GM19467 (cell line): ENCODE measurements at regions not wholly inside any gene's neighbourhood (a gene's known extent, or its start where the extent isn't known, plus 50 kb on each side); places are given as distances from the start of the nearest gene placed in this dataset.

Source experiments
- ATAC-seq: cut with Tn5 transposase; IDR thresholded peaks from one replicate; pipeline ENCODE4 v1.9.1; 2021; ENCODE audit warnings: mild to moderate bottlenecking, moderate library complexity; ENCODE audit not compliant: unreplicated experiment

DNA sequence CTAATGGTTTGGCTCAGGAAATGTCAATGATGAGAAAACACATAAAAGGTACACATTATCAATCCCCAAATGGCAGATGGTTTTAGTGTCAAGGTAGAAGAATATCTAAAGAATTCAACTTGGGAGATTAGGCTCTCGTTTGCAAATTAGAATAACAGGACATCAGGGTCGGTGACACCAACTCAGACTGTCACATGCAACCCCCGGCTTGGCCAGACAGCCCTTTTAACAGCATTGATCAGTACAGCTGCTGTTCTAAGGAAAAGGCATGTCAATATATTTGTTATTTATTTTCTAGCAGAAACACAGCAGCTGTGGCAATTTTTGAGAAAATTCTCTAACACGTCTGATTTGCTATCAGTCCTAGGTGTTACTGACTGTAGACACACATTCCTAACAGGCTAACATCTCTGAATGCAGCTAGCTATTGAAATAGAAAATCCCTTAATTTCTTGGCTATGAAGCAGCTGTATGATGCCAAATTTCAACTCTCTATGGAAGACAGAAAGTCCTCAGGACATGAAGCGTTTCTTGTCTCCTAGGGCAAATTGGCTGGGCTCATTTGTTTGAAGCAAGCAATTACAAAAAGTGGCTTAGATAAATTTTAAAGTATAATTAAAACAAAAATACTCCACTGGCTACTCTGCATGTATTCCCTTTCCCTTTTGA lies 269.0 kb upstream of the CXXC4 start:
- no peak for ATAC-seq

DNA sequence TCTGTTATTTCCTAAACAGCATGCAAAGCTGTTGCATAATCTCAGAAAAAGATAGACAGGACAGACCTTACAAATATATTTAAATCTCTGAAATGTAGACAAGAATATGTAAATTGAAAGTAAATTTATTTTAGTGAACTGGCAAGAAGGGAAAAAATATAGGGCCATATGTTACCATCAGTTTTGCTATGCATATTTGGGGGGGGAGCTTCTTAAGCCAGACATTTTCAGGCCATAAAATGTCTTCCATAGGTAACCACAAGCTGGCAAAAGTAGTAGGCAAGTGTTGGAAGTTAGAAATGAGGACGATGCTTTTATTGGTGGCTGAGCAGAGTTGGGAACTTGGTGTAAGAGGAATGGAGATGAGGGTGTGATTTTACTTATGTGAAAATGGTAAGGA lies 272.0 kb upstream of the CXXC4 start:
- no peak for ATAC-seq

DNA sequence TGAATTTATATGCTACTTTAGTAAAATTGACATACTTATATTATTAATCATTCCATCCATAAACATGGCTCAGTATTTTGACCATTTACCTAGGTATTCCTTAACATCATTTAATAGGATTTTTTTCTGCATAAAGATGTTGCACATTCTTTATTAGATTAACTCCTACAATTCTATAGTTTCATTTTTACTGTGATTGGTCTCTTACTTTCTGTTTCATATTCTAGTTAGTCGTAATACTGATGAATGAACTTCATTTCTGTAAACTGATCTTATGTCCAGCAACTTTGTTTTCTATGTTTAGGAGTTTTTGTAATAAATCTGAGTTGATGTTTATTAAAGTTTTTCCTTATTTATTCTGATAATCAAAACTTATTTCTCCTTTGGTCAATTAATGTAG lies 278.2 kb upstream of the CXXC4 start:
- ATAC-seq, result peak; percentile 82

DNA sequence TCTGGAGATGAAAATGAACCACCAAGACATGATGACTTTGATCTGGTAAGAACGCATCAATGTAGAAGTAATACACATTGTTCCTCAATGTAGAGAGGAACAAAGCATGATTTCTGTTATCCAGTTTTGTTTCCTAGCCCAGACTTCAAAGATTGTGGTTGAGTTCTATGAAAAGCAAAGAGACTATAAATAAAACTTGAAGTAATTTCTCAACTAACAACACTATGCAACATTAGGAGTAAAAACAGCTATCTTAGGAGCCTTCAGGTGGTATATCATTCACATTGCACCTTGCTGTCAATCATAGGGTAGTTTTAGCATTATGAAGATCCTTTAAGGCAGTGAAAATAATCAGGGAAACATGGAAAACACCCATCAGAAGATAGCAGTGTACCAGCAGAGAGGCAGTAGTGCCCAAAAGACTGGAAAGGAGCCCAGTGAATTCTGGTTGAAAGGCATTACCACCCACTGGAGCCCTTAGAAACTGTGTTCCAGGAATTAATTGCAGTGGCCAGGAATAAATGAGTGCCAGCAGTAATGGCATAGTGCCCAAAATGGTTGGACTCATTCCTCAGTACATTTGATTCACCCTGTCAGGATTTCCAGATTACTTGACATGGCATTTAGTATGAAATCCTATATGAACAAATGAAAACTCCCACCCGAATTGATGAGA lies 300.7 kb upstream of the CXXC4 start:
- no peak for ATAC-seq

DNA sequence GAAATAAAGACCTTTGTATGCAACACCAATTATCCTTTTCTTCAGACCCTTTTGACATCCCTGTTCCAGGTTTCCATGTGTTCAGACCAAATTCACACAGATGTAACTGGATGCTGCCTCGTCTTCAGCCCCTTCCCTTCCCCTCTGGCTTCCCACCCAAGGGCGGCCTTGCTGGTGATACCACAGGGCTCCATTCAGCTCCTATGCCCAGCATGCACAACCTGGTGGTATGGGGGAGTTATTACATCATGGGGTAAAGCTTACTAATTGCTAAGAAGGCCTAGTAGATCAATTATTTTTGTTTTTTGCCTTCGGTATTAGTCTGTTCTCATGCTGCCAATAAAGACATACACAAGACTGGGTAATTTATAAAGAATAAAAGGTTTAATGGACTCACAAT lies 317.0 kb upstream of the CXXC4 start:
- ATAC-seq, result no peak

DNA sequence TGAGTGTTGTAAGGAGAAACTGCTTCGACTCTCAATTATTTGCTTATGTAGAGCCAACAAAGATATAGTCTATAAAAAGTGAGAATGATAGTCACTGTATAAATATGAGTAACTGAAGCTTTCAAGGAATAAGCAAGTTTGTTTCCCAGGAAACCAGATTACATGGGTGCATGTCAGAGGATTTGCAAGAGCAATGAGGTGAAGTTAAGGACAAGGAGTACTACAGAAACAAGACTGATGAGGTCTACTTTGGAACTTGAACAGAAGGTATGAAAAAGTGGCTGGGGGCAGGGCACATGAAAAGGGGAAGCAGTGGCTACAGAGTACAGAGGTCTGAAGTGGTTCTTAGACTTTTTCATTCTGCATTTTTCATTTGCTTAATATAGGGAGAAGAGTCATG lies 321.0 kb upstream of the CXXC4 start:
- peak; percentile 58 for ATAC-seq

DNA sequence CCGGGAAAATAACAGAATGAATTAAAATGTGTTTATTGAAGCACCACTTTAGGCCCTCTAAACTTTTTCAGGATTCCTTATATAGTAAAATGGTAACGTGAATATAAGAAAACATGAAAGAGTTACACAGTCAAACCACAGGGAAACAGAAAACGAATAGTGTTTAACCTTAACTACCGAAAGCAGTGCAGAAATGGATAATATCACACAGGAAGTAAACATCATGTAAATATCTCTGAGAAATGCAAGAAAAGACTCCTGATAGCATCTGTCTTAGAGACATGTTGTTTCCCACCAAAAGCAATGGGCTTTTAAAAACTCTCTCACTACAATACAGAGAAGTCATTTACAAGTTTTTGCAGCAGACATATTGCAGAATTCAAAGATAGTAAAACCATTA lies 323.9 kb upstream of the CXXC4 start:
- ATAC-seq, result peak; percentile 74

DNA sequence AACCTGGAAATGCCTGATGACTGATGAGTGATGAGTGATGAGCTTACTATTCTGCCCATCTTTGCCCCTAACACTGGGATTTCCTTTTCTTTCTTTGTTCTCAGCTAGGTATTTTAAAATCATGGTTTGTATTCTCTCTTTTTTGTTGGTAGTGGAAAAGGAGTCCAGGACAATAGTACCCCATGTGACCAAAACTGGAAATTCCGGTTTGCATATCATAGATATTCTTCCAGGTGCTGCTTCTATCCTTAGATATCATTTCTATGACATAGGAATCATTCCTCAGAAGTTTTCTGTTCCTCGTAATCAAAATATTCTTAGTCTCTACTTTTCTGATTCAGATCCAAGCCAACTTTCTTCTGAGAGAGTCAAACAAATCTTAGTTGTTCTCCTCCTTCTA lies 320.5 kb upstream of the TET2 start:
- ATAC-seq, result no peak

DNA sequence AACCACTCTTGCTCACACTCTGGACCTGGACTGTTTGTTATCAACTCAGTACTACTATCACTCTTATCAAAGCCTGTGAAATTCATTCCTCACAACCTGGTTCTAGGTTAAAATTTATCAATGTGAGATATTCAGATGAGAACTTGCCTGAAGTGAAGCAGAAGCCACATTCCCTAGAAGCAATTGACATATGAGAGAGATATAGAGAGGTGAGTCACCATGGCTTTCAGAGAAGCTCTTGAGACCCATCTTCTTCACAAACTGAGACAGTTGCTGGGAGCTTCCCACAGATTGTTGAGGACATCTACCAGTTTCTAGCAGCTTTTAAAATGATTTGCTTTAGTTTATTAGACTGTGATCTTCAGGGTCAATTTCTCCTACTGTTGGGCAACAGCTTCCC lies 316.9 kb upstream of the TET2 start:
- no peak for ATAC-seq

DNA sequence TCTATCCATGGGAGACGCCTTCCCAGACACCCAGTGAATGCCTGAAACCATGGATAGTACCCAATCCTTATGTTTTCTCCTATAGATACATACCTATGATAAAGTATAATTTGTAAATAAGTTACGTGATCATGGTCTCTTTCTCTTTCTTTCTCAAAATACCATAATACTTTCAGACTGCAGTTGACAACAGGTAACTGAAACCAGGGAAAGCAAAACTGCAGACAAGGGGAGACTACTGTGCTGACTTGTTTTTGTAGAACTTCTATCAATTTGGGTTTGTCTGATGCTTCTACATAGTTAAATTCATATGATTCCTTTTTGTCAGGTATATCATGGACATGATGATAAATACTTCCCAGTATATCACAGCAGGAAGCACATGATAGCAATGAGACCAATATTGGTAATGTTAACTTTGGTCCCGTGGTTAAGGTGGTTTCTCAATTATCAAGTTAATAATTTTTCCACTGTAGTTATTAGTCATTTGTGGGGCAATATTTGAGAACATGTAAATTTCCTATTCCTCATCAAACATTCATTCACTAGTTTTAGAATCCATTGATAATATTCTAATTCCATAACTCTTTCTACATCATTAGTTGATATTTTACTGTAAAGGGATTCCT lies 298.0 kb upstream of the TET2 start:
- peak; percentile 72 for ATAC-seq

DNA sequence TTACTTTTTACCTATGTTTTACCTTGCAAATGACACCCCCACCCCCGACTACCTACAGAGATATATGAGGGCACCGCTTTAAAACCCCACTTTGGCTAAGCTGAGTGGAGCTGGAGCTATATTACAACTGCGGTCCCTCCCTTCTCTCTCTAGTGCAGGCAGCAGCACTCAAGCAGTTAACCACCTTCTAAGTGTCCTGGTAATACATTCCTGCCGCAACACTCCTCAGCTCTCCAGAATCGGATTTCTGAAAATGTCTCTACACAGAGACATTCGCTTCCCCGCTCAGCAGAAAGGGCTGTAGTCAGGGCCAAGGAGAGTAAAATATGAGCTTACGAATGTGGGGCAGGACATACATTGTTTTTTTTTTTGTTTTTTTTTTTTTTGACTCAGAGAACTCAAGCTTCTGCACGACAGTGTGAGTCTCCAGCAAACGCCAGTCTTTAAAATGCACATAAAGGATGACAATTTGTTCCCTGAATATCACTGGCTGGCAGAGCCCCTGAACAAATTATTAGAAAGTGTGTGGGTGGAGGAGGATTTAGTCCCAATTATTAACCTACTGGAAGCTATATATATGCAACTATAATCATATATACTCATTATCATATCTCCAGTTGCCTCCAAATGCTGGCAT lies 287.0 kb upstream of the TET2 start:
- ATAC-seq, result no peak

DNA sequence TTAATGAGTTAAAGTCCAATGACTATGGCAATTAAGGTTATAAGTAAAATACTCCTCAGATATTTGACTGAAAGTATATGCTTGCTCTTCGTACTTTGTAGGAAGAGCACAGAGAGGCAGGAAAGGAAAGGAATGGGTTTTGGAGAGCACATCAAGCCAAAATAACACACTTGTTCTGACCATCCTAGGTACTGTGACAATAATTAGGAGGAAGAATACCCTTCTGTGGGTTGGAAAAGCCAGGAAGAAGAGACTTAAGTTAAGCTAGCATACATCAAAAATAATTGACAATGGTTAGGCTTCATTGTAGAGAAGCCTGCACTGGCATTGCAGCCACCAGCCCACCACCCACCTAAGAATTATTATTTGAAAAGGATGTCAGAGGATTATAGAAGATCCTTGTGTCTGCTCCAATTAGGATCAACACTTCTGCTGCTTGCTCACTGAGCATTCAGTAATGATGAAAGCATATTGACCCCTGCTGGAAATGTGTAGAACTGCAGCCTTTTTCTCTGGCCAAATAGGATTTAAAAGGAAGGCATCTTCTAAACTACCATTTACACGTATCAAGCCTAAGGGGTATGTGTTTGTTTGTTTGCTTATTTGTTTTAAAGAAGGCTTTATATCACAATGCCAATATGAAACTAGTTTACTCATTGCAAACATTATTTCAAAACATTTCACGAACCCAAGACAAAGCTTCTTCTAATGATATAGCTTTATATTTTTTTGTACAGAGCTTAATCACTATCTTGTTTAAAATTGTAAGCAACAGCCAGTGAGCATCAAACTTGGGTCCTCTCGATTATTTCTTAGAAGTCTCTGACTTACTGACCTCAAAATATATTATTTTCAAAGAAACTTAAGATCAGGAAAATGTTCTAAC lies 286.2 kb upstream of the TET2 start:
- ATAC-seq, result peak; percentile 79

DNA sequence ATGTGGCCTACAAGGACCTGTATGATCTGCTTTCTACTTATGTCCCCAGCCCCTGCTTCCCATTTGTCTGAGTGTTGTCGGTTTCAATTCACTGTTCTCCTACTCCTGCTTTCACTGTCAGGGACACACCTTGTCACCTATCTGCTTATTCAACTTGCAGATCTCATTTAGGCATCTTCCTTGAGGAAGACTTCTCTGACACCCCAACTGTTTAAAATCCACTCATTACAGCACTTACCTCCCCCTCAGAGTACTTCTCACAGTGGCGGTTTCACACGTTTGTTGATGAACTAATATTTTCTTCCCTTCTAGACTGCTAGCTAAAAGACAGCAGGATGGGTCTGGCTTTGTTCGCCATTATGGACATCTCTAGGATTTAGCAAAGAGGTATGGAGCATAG lies 279.9 kb upstream of the TET2 start:
- no peak for ATAC-seq

DNA sequence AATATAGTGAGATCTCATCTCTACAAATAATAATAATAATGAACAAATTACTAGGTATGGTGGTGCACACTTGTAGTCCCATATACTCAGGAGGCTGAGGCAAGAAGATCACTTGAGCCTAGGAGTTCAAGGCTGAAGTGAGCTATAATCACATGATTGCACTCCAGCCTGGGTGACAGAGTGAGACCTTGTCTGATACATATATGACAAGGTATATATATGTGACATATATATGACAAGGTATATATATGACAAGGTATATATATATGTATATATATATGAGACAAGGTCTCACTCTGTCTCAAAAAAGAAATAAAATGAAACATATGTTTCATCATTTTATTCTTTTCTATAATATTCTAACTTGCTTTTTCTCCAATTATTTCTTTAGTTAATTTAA lies 278.1 kb upstream of the TET2 start:
- peak; percentile 7 for ATAC-seq

DNA sequence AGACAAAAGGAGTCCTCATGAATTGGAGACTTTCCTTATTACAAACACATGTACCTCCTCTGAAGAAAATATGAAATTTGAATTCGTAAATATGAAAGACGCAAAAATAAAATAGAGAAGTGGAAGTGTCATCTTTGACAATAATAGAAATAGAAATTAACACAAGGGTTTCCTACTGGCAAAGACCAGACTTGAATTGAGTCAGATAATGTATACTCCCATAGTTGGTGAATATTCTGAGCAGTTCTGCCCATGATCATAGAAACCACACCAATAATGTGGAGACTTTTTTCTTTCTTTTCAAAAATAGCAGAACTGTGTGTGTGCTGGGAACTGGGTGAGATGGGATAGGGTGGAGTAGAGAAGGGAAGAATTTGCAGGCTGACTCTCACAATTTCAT lies 277.7 kb upstream of the TET2 start:
- peak; percentile 88 for ATAC-seq

DNA sequence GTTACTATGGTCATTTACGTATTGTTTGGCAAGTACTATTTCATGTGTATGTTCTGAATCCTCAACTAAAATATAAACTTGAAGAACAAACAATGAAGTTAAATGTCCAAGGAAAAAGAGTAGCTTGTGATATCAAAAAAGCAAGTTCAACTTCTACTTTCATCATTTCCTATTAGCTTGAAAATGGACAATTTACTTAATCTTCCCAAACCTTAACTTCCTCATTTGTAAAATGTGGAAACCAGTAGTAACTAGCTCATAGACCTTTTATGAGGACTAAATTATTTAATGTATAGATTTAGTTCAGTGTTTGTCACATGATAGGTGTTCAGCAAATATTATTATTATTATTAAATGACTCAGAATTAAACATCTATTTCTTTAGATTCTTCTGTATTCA lies 276.8 kb upstream of the TET2 start:
- no peak for ATAC-seq

DNA sequence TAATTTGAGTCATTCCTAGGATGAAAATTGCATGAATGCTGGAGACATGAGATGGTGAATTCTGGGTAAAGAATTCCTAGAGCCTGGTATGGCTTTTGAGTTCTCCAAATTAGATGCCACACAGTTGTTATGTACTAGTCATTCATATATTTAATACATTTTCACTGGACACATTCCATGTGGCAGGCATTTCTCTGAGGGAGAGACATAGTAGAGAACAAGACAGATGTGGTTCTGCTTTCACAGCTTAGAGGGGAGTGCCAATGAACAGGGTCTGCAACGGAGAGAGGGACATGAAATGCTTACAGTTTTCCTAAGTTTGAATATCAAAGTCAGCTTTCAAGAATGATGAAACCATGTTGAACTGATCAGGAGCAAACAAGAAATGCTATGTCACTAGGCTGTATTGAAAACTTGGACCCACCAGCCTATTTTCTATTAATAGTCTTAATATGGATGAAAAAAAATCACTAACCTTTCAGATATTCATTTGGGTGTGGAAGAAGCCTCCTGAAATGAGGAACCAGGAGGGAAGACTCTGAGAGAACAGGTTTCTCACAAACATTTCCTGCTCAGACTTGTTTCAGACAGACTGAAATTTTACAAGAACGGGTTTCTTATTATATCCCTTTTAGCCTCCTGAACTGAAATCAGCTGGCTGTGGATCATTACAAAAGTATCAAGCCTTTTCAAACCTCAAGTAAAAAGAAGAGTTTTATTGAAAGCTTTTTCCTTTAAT lies 276.0 kb upstream of the TET2 start:
- no peak for ATAC-seq

DNA sequence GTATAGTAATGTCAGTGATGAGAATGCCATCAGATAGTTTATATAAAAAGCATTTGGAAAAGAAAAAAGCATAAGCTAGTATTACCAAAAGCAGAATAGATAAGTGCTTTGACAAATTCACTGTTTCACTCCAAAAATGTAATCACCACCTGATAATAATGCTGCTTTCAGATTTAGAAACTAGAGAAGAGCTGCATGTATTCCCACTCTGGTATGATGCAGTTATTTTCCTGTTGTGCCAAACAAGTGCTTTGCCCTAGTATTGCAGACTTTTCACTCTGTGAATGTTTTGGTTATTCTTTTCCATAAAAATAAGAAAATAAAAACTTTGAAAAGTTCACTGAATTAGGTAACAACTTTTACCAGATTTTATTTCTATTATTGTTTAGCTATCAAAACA lies 267.7 kb upstream of the TET2 start:
- no peak for ATAC-seq

DNA sequence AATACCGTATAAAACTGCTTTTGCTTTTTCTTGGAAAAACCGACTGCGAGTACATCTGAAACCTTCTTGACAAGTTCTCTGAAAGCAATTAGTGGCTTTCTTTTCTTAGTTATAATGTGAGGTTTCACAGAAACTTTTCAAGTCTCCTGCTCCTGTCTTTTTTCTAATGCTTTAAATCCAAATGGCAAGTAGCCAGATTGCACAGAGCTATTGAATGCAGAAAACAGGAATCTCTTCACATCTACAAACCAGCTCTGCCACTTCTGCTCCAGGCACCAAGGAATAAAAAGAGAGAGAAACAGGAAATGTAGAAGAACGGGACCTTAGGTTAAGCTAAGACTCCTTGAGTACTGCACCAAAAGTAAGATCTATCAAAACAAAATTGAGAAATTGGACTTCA lies 267.3 kb upstream of the TET2 start:
- no peak for ATAC-seq

DNA sequence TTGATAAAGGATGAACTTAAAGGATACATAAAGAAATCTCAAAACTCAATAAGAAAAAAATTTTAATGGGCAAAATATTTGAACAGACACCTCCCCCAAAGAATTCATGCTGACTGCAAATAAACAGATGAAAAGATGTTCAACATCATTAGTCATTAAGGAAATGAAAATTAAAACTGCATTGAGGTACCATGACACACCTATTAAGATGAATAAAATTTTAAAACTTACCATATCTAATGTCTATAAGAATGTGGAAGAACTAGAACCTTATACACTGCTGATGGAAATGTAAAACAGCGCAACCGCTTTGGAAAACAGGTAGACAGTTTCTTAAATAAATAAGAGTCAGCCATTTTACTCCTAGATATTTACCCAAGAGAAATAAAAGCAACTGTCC lies 266.8 kb upstream of the TET2 start:
- no peak for ATAC-seq
